ENCODE measurements at regions not wholly inside any gene's neighbourhood (a gene's known extent, or its start where the extent isn't known, plus 50 kb on each side); places are given as distances from the start of the nearest gene placed in this dataset.

DNA sequence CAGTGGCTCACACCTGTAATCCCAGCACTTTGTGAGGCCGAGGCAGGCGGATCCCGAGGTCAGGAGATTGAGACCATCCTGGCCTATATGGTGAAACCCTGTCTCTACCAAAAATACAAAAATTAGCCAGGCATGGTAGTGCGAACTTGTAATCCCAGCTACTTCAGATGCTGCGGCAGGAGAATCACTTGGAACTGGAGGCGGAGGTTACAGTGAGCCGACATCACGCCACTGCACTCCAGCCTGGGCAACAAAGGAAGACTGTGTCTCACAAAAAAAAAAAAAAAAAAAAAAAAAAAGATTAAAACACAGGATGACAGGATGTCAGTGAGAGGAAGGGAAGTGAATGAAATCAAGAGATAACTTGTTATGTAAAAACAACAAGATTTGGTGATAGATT lies 1158.5 kb downstream of the PCDH9 start:
- Histone ChIP-seq H3K4me3 (ENCODE audit: low read length) (no peak overlapping the region), H3K9me2 (replicated peaks; ENCODE audit: control insufficient read depth, low read length) (no peaks in the 10 kb centered on the region), H3K79me2 (ENCODE audit: control insufficient read depth, low read length) (no peaks in the 10 kb centered on the region), H3K4me1 (ENCODE audit: control insufficient read depth, low read length) (no peaks in the 10 kb centered on the region), H4K20me1 (ENCODE audit: control insufficient read depth, insufficient read depth, low read depth, low read length) (no peaks in the 10 kb centered on the region), H3K9me3 (ENCODE audit: control insufficient read depth, insufficient read depth, low read length) (no peaks in the 10 kb centered on the region), H3F3A (ENCODE audit: control insufficient read depth, insufficient read depth) (no peaks in the 10 kb centered on the region), H3K27ac (ENCODE audit: low read depth, low read length) (no peak overlapping the region), H3K27me3 (ENCODE audit: control insufficient read depth, low read length) (no peaks in the 10 kb centered on the region), H3K4me2 (ENCODE audit: low read length) (no peak overlapping the region), H3K36me3 (ENCODE audit: control insufficient read depth, low read length) (no peaks in the 10 kb centered on the region)
- TF ChIP-seq EZH2phosphoT487 (IDR thresholded peaks at IDR 0.05; ENCODE audit: borderline replicate concordance, low read length): no peak
- TF ChIP-seq, protein P1, sequence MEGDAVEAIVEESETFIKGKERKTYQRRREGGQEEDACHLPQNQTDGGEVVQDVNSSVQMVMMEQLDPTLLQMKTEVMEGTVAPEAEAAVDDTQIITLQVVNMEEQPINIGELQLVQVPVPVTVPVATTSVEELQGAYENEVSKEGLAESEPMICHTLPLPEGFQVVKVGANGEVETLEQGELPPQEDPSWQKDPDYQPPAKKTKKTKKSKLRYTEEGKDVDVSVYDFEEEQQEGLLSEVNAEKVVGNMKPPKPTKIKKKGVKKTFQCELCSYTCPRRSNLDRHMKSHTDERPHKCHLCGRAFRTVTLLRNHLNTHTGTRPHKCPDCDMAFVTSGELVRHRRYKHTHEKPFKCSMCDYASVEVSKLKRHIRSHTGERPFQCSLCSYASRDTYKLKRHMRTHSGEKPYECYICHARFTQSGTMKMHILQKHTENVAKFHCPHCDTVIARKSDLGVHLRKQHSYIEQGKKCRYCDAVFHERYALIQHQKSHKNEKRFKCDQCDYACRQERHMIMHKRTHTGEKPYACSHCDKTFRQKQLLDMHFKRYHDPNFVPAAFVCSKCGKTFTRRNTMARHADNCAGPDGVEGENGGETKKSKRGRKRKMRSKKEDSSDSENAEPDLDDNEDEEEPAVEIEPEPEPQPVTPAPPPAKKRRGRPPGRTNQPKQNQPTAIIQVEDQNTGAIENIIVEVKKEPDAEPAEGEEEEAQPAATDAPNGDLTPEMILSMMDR (IDR thresholded peaks at IDR 0.05; ENCODE audit: low read depth, low read length, poor library complexity, severe bottlenecking): no peak

DNA sequence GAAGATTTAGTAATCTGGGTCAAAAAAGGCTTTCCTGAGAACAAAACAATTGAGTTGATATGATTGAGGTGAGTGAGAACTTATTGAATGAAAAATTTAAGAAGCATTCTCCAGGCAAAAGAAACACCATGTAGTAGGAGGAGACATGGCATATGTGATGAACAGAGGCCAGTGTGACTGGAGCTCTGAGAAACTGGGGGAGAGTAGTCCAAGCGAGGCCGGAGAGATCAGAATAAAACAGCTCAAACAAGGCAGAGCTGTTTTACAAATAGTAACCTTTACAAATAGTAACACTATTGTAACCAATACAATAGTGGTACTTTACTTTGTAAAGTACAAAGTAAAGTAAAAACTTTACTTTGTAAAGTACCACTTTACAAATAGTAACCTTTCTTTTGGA lies 1159.1 kb downstream of the PCDH9 start:
- TF ChIP-seq, protein P1 (IDR thresholded peaks at IDR 0.05; ENCODE audit: low read depth, low read length, poor library complexity, severe bottlenecking): no peak
- TF ChIP-seq EZH2phosphoT487 (IDR thresholded peaks at IDR 0.05; ENCODE audit: borderline replicate concordance, low read length): no peak
- Histone ChIP-seq H3K9me2 (replicated peaks; ENCODE audit: control insufficient read depth, low read length) (no peaks in the 10 kb centered on the region), H3K9me3 (ENCODE audit: control insufficient read depth, insufficient read depth, low read length) (no peaks in the 10 kb centered on the region), H3K4me2 (ENCODE audit: low read length) (no peak overlapping the region), H3K79me2 (ENCODE audit: control insufficient read depth, low read length) (no peaks in the 10 kb centered on the region), H3K4me1 (ENCODE audit: control insufficient read depth, low read length) (no peaks in the 10 kb centered on the region), H3K27ac (ENCODE audit: low read depth, low read length) (no peak overlapping the region), H4K20me1 (ENCODE audit: control insufficient read depth, insufficient read depth, low read depth, low read length) (no peaks in the 10 kb centered on the region), H3F3A (ENCODE audit: control insufficient read depth, insufficient read depth) (no peaks in the 10 kb centered on the region), H3K27me3 (ENCODE audit: control insufficient read depth, low read length) (no peaks in the 10 kb centered on the region), H3K4me3 (ENCODE audit: low read length) (no peak overlapping the region), H3K36me3 (ENCODE audit: control insufficient read depth, low read length) (no peaks in the 10 kb centered on the region)

DNA sequence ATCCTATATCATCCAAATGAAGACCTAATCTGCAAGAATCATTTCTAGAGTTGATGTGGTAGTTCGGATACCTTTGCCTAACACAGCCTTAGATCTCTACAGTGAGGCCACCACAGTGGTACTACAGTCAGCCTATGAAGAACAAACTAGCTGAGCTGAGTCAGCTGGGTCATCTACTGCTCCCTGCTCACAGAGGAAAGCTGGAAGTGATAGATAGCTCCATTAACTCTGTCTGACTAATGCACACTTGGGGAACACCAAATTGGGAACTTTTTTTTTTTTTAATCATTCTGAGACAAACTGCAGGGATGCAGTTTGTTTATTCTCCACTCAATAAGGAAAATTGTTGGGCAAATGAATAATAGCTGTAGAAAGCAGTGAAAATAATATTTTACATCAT lies 1160.6 kb downstream of the PCDH9 start:
- no peak for TF ChIP-seq EZH2phosphoT487 (IDR thresholded peaks at IDR 0.05; ENCODE audit: borderline replicate concordance, low read length)
- TF ChIP-seq, protein P1 (IDR thresholded peaks at IDR 0.05; ENCODE audit: low read depth, low read length, poor library complexity, severe bottlenecking): no peak
- no peaks in the 10 kb centered on the region for H3K79me2 ChIP-seq (ENCODE audit: control insufficient read depth, low read length)
- no peaks in the 10 kb centered on the region for H3K36me3 ChIP-seq (ENCODE audit: control insufficient read depth, low read length)
- H3F3A ChIP-seq (ENCODE audit: control insufficient read depth, insufficient read depth): no peaks in the 10 kb centered on the region
- no peak overlapping the region for H3K4me2 ChIP-seq (ENCODE audit: low read length)
- no peak overlapping the region for H3K27ac ChIP-seq (ENCODE audit: low read depth, low read length)
- no peaks in the 10 kb centered on the region for H3K9me2 ChIP-seq (replicated peaks; ENCODE audit: control insufficient read depth, low read length)
- H3K27me3 ChIP-seq (ENCODE audit: control insufficient read depth, low read length): no peaks in the 10 kb centered on the region
- H3K4me1 ChIP-seq (ENCODE audit: control insufficient read depth, low read length): no peaks in the 10 kb centered on the region
- H4K20me1 ChIP-seq (ENCODE audit: control insufficient read depth, insufficient read depth, low read depth, low read length): no peaks in the 10 kb centered on the region
- H3K9me3 ChIP-seq (ENCODE audit: control insufficient read depth, insufficient read depth, low read length): no peaks in the 10 kb centered on the region
- no peak overlapping the region for H3K4me3 ChIP-seq (ENCODE audit: low read length)

DNA sequence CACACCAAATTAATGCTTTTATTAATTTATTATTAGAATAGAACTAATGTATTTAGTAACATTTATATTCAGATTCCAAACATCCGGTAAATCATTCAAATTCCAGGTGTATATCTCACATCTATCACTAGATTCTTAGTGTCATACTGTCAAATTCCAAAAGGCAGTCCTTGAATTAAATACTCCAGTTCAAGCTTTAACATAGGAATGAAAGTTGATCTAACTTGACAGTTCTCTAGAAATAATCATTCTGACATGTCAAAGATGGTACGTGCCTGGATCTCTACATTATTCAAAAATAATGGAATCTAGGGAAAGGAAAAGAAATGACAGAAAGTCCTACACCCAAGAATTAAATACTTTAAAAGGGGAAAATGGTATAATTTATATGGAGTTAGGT lies 1161.5 kb downstream of the PCDH9 start:
- H3K36me3 ChIP-seq (ENCODE audit: control insufficient read depth, low read length): no peaks in the 10 kb centered on the region
- no peaks in the 10 kb centered on the region for H3K4me1 ChIP-seq (ENCODE audit: control insufficient read depth, low read length)
- no peaks in the 10 kb centered on the region for H3K9me3 ChIP-seq (ENCODE audit: control insufficient read depth, insufficient read depth, low read length)
- no peaks in the 10 kb centered on the region for H3K9me2 ChIP-seq (replicated peaks; ENCODE audit: control insufficient read depth, low read length)
- H3F3A ChIP-seq (ENCODE audit: control insufficient read depth, insufficient read depth): no peaks in the 10 kb centered on the region
- no peaks in the 10 kb centered on the region for H4K20me1 ChIP-seq (ENCODE audit: control insufficient read depth, insufficient read depth, low read depth, low read length)
- TF ChIP-seq, protein P1 (IDR thresholded peaks at IDR 0.05; ENCODE audit: low read depth, low read length, poor library complexity, severe bottlenecking): no peak
- no peak for TF ChIP-seq EZH2phosphoT487 (IDR thresholded peaks at IDR 0.05; ENCODE audit: borderline replicate concordance, low read length)
- H3K4me3 ChIP-seq (ENCODE audit: low read length): no peak overlapping the region
- H3K27ac ChIP-seq (ENCODE audit: low read depth, low read length): no peak overlapping the region
- no peak overlapping the region for H3K4me2 ChIP-seq (ENCODE audit: low read length)
- no peaks in the 10 kb centered on the region for H3K27me3 ChIP-seq (ENCODE audit: control insufficient read depth, low read length)
- H3K79me2 ChIP-seq (ENCODE audit: control insufficient read depth, low read length): no peaks in the 10 kb centered on the region
